HG02759 (cell line): ENCODE measurements at regions not wholly inside any gene's neighbourhood (a gene's known extent, or its start where the extent isn't known, plus 50 kb on each side); places are given as distances from the start of the nearest gene placed in this dataset.
"Not testable (repeated sequence)": the region's sequence is repeated elsewhere in the genome, so short reads cannot be mapped to it uniquely, and the experiment has no call there.

ENCODE experiments used
- ATAC-seq: cut with Tn5 transposase; IDR thresholded peaks from one replicate; pipeline ENCODE4 v1.9.1; 2021; ENCODE audit warnings: mild to moderate bottlenecking, moderate library complexity; ENCODE audit not compliant: unreplicated experiment

- ATAC-seq: no peak
Observed at GRCh38 chr4:120636120-120636630, 286.4 kb downstream of the PRDM5 start.

- ATAC-seq: no peak
Observed at GRCh38 chr4:120633810-120634209, 288.7 kb downstream of the PRDM5 start.

- no peak for ATAC-seq
Observed at GRCh38 chr4:120630427-120630826, 292.1 kb downstream of the PRDM5 start.

- no peak for ATAC-seq
Observed at GRCh38 chr4:120629546-120630108, 292.9 kb downstream of the PRDM5 start.

GRCh38 chr4:120622601-120623000 is 299.9 kb downstream of the PRDM5 start:
- no peak for ATAC-seq

- no peak for ATAC-seq
Observed at GRCh38 chr4:120617171-120617570, 305.4 kb downstream of the PRDM5 start.

- no peak for ATAC-seq
Observed at GRCh38 chr4:120616041-120616440, 306.5 kb downstream of the PRDM5 start.

GRCh38 chr4:120613778-120614177 is 308.7 kb downstream of the PRDM5 start:
- ATAC-seq: no peak

GRCh38 chr4:120611092-120611491 is 311.4 kb downstream of the PRDM5 start:
- ATAC-seq: no peak

GRCh38 chr4:120591038-120591437 is 331.5 kb downstream of the PRDM5 start:
- ATAC-seq: no peak

- no peak for ATAC-seq
Observed at GRCh38 chr4:120589787-120590186, 332.7 kb downstream of the PRDM5 start.

GRCh38 chr4:120568731-120569130 is 353.8 kb downstream of the PRDM5 start:
- no peak for ATAC-seq

- no peak for ATAC-seq
Observed at GRCh38 chr4:120561648-120562047, 360.9 kb downstream of the PRDM5 start.

- no peak for ATAC-seq
Observed at GRCh38 chr4:120557372-120557771, 365.2 kb downstream of the PRDM5 start.

GRCh38 chr4:120555058-120555457 is 367.5 kb downstream of the PRDM5 start:
- no peak for ATAC-seq

- ATAC-seq: no peak
Observed at GRCh38 chr4:120554086-120554485, 368.4 kb downstream of the PRDM5 start.

GRCh38 chr4:120550624-120551220 is 371.8 kb downstream of the PRDM5 start:
- ATAC-seq: not testable (repeated sequence)

- ATAC-seq: no peak
Observed at GRCh38 chr4:120549011-120549570, 373.4 kb downstream of the PRDM5 start.

- ATAC-seq: no peak
Observed at GRCh38 chr4:120545391-120545790, 377.1 kb downstream of the PRDM5 start.

- no peak for ATAC-seq
Observed at GRCh38 chr4:120544838-120545237, 377.7 kb downstream of the PRDM5 start.

GRCh38 chr4:120540625-120541024 is 381.9 kb downstream of the PRDM5 start:
- ATAC-seq: no peak

- ATAC-seq: no peak
Observed at GRCh38 chr4:120536884-120537283, 385.6 kb downstream of the PRDM5 start.
